Activated gamma-delta T cell treated with anti-CD3 and anti-CD28 coated beads, Interleukin-2, amount 50 U/mL, for 16 hours (primary cell): ENCODE measurements at regions not wholly inside any gene's neighbourhood (a gene's known extent, or its start where the extent isn't known, plus 50 kb on each side); places are given as distances from the start of the nearest gene placed in this dataset.

ENCODE experiments used
- DNase-seq: peaks from one replicate; pipeline ENCODE4 v3.0.0-alpha.2; 2020; ENCODE audit warnings: low read depth

DNA sequence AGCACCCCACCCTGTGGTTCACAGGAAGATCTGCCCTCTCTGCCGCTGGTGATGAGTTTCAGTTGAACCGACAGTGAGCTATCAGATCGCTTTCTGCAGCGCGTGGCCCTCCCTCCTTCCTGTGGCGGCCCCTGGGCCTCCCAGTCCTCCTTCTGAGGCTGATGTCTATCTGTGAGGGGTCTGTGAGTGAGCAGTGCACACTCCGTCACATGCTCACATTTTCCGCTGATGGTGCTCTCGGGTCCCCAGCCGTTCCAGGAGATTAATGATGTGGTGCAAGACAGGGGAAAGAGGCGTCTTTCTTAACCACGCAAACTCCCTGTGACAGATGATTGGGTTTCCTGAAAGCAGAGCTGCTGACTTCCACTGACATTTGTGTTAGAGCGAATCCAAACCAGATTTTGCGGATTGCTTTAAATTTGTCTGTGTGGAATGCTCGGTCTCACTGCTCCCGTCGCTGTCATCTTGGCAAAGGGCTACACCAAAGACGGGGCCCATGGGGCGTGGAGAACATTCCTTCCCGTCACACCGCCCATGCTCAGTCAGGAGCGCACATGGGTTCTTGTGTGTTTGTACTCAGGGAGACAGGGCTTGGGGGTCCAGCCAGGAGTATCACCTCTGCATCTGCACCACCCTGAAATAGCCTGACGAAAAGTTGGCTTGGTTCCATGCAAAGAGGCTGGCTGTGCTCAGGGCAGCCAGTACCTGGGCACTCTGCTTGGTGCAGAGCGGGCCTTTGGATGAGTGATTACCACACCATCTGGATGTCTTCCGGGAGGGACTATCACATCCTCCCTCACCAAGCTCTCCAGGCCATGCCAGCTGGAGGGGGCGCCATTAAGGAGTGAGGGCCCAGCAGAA, 154.7 kb upstream of the HS6ST1 start:
- DNase-seq, result no peak

GRCh38 chr2:128474036-128474955, 155.6 kb upstream of the HS6ST1 start:
- no peak for DNase-seq

DNA sequence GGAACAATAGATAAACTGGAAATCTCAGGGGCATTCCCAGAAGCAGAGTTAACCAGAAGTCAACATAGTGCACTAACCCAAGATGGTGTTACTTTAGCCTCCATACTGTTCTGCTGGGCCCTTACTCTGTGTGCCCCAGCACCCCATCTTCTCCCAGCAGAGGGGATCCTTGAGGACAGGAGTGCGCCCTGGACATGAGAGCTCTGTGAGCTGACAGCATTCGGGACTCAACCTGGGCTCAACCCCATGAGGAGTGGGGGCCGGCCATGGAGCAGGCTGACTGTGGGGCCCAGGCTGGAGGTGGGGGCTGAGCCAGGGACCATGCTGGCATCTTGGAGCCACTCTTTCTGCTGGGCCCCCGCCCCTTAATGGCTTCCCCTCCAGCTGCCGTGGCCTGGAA, 156.3 kb upstream of the HS6ST1 start:
- DNase-seq, result no peak

DNA sequence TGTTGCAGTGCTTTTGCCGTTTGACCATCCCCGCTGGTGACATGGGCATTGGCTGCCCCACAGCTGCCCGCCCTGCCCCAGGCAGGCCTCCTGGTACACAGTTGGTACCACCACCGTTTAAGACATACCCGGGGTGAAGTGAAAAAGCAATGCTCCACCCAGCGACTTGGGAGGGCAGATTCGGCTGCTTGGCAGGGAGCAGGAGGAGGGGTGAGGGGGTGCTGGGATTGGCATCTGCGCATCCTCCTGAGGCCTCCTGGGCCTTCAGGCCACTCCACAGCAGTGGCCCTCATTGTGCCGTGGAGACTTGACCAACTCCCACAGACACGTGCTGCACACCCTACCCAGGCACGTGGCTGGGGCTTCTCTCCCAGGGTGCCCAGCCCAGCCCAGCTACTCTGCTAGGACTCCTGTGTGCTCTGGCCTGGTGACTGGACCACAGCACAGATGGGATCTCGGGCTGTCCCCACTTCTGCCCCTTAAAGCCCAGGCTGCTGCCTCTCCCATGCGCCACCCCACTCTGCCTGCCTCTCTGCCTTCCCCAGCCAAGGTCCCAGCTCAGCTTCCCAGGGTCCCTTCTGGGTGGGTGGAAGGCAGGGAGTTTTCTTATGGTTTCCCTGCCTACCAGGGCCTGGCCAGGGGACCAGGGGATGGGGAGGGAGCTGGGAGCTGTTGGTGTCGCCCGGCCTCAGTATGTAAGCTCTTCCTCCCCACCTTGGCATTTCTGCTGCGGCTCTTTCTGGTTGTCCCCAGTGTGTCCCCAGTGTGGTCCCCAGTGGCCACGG, 157.0 kb upstream of the HS6ST1 start:
- DNase-seq, result no peak

DNA sequence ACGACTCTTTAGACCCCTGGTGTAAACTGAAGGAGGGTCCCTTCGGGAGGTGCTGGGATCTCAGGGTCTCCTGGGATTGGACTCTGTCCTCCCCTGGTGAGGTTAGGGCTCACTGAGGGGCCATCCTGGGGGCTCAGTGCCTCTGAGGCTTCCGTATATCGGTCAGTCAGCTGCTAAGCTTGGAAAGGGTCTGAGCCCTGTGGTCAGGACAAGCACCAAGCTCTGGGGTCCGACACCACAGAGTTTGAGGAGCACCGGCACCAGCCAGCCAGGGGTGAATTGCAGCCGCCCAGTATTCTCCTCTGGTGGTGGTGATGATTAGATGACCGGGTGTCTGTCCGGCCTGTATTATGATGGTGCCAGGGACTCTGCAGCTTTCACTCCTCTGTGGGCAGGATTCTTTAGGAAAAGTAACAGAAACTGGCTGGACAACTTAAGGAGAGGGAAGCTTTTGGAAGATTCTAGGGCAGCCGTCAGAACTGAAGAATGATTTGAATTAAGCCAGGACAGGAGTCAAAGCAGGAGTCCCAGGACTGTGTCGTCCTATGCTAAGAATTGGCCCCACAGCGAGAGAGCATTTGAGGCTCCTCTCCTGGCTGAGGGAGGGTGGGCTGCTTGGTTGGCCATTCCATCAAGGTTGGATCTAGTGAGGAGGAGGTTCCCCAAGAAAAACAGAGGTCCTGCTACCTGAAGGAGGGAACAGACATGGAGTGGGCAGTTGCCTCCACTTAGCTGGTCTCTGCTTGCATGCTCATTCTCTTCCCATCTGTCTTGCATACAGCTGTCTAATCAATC, 158.6 kb upstream of the HS6ST1 start:
- DNase-seq, result no peak

- no peak for DNase-seq
Measured at GRCh38 chr2:128477891-128478290, 159.2 kb upstream of the HS6ST1 start.

DNA sequence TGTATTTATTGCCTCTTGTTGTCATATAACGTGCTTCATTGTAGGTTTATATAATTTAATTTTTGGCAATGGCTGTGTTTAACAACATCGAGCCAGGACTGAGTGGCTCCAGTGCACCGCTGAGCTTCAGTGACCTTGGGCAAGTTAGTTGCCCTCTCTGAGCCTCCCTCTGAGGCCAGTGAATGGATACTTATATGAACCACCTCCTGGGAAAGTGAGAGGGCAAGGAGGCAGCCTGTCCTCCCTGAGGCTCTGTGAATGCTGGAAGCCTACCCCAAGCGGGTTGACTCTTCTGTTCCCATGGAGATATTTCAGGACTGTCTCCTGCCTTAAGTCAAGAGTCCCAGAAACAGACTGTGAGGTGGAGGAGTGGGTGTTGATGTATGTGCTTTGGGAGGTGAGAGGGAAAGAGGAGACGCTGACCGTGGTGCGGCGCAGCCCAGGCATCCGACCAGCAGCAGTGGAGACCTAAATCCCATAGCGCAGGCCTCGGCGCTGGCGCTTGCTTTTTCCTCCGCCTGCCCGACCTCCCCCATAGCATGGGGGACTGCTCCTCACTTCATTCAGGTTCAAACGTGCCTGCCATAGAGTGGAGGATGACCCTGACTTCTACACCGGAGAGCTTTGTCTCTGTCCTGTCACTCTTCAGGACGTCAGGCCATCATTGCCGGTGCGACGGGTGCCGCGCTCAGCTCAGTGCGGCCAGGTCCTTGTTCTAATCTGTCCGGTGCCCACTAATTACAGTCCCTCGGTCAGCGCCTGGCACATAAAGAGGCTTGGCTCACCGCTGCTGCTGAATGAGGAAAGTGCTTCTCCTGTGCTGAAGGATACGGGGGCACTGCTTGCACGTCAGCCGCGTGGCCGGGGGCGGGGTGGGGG, 167.3 kb upstream of the HS6ST1 start:
- DNase-seq, result no peak

DNA sequence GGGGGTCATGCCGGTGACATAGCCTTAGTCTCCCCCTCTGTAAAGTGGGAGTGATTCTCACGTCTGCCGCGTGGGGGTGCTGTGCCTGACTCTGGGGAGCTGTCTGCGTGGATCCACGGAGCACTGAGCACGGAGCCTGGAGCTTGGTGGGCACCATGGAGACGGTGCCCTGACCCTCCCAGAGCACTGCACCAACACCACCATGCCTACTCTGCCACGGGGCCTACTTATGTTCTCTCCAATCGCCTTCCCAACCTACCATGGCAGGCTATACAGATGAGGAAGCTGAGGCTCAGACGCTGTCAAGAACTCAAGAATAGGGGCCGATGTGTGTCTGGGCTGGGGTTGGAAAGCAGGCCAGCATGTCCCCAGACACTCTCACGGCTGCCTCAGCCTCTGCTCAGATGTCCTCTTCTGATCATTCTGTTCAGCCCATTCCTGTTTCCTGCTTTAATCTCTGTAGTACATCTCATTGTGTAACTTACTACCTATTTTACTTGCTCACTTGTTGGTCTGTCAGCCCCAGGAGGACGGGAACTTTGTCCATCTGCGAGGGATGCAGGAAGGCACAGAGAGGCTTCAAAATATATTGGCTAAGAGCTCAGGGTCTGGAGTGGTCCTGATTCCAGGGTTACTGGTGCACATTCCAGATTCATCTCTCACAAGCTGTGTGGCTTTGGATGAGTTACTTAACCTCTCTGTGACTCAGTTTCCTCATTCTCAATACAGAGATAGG, 168.1 kb upstream of the HS6ST1 start:
- DNase-seq, result no peak

- DNase-seq, result no peak
Measured at GRCh38 chr2:128487650-128488387, 169.2 kb upstream of the HS6ST1 start.

DNA sequence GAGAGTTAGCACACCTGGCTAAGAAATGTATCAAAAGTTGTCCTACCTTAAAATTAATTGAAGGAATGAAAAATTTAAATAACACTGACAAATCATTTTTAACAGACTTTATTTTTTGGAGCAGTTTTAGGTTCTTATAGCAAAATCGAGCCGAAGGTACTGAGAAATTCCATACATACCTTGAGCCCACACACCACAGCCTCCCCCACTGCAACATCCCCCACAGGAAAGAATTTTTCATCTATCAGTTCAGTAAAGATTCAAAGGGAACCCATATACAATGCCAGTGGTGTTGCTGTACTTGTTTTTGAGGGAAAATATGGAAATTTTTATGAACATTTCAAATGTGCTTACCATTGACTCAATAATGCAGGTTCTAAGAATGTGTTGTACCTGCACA, 169.8 kb upstream of the HS6ST1 start:
- DNase-seq, result no peak

DNA sequence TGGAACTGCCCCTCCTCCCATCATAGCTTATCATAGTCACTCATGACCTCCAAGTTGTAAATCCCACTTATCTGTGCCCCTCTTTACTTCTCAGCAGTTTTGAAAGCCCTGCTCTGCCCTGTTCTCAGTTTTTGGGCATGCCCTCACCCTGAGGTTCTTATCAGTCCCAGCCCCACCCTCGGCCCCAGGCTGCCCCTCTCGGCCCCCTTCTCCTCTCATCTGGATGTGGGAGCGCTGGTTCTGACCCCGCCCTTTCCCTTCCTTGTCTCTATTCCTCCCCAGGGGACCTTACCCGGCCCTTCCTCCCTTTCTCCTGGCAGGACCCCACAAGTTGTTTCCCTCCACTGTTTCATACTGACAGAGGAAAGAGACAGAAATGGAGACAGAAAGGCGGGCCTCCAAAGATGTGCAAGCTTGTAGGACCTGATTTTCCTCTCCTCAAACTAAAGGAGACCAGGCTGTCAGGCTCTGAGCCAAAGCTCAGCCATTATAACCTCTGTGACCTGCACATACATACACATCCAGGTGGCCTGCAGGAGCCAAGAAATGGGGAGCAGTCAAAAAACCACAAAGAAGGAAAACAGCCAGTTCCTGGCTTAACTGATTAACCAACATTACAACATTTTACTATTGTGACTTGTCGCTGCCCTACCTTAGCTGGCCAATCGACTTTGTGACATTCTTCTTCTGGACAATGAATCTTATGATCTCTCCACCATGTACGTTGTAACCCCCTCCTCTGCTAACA, 171.0 kb upstream of the HS6ST1 start:
- no peak for DNase-seq

- DNase-seq, result no peak
Measured at GRCh38 chr2:128490321-128490720, 171.7 kb upstream of the HS6ST1 start.

GRCh38 chr2:128490881-128491691, 172.4 kb upstream of the HS6ST1 start:
- DNase-seq, result no peak

DNA sequence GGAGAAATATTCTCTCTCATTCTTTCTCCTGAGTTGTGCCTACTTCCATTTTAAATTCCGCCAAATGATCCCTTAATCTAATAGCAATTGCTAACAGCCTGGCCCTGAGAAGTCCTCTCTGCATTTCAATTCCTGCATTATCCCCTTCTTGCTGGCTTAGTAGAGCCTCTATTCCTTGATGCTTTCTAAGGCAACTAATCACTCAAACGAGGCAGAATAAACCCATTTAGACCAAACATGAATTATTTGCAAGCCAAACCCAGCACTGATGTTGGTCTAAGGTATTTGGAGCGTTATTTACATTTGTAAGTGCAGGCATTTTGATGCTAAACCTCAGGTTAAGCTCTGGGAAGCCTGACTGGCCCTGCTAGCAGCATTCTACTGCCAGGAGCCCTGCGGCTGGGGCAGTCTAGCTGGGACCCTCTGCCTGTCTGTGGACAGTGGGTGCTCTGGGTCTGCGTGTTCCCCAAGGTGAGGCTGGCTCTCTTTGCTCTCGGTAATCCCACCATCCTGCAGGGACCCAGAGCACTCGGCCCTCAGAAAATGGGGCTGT, 173.1 kb upstream of the HS6ST1 start:
- no peak for DNase-seq

DNA sequence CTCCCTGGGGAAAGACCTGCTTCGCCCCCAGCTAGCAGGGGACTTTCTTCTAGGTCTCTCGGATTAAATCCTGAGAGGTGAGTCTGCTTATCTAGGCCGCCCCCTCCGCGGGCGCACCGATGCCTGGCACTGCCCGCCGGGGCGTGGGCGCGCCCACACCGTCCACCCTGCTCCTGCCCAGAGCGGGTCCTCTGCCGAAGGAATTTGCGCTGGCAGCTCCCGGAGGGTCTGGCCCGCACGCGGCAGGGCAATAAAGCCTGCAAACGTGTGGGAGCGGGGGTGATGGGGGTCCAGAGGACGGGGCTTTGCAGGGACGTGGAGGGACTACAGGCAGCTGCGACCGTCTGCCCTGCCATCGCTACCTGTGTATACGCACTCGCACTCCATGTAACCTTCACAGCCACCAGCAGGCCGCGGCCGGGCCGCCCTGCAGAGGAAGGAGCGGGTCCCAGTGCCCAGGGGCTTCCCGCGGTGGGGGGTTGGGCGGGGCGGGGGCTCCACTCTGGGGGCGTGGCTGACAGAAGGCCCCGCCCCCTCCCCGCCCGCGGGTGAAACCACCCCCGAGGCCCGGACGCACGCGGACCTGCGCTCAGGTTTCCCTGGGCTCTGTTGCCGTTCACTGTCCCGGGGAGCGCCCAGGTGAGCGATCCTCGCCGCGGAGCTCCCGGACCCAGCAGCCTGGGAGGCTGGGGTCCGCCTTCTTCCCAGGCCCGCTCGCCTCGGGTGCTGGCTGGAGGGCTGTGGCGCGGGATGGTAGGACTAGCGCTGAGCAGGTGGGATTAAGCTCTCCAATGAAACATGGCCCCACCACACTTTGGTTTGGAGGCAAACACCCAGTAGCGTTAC, 174.5 kb upstream of the HS6ST1 start:
- no peak for DNase-seq

DNA sequence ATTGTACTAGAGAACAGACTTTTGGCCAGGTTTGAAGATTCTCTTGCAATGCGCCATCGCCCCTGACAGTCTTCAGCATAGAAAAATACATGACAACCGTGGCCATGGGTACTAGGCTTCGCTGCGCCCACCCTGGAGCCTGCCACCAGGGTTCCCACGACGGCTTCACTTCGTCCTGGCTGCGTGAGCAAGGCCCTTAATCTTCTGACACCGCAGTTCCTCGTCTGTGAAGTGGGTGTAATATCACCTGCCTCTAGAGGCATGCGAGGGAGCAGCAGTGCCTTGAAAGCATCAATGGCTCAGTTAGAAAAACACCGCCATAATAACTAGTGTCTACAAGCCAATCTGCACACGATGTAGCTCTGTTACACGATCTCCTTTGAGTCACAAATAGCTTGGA, 175.2 kb upstream of the HS6ST1 start:
- DNase-seq, result no peak
